ENCODE measurements at regions not wholly inside any gene's neighbourhood (a gene's known extent, or its start where the extent isn't known, plus 50 kb on each side); places are given as distances from the start of the nearest gene placed in this dataset.
A peak's percentile ranks its signal among the peaks of the same experiment; 100 is the strongest.

- no peak overlapping the region for H3K4me3 ChIP-seq (ENCODE audit: low read depth, low read length)
- DNase-seq (ENCODE audit: low read depth) = no peak
- no peak for TF ChIP-seq CTCF (conservative IDR thresholded peaks at IDR 0.05; ENCODE audit: low read depth, low read length)
Observed at GRCh38 chr7:46549892-46550639, 629.0 kb upstream of the IGFBP3 start.

- no peak for TF ChIP-seq CTCF (conservative IDR thresholded peaks at IDR 0.05; ENCODE audit: low read depth, low read length)
- H3K4me3 ChIP-seq (ENCODE audit: low read depth, low read length) = no peak overlapping the region
- no peak for DNase-seq (ENCODE audit: low read depth)
Observed at GRCh38 chr7:46549347-46549746, 628.3 kb upstream of the IGFBP3 start.

DNA sequence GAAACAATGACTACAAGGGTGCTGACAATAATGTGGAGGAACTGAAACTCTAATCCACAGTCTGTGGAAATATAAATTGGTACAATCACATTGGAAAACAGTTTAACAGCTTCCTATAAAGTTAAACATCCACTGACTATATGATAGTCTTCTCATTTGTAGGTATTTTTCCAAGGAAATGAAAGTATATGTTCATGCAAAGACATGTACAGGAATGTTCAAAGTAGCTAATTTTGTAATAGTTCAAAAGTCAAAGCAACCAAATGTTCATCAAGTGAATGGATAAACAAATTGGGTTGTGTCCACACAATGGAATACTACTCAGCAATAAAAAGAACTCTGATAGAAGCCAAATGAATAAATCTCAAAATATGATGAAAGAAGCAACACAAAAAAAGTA is 626.0 kb upstream of the IGFBP3 start:
- TF ChIP-seq CTCF (conservative IDR thresholded peaks at IDR 0.05; ENCODE audit: low read depth, low read length) = no peak
- no peak overlapping the region for H3K4me3 ChIP-seq (ENCODE audit: low read depth, low read length)
- no peak for DNase-seq (ENCODE audit: low read depth)

DNA sequence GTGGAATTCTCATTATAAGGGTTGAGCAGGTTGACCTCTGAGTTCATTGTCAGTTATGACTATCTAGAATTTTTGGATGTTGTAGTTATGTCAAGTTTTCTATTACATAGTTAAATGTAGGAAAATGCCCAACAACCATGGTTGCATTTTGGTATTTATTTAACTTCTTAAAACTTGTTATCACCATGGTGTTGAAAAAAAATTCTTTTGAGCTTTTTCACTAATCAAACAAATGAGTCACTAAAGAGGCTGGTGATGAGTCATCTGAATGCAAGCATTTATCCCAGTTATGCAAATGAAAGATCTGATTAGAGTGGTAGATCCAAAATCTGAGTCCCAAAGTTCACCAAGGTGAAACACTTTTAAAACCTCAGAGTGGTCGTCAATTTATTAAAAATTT is 624.7 kb upstream of the IGFBP3 start:
- peak; percentile 87 for DNase-seq (ENCODE audit: low read depth)
- H3K4me3 ChIP-seq (ENCODE audit: low read depth, low read length) = no peak overlapping the region
- no peak for TF ChIP-seq CTCF (conservative IDR thresholded peaks at IDR 0.05; ENCODE audit: low read depth, low read length)

GRCh38 chr7:46544396-46545008 is 623.4 kb upstream of the IGFBP3 start:
- H3K4me3 ChIP-seq (ENCODE audit: low read depth, low read length) = no peak overlapping the region
- no peak for TF ChIP-seq CTCF (conservative IDR thresholded peaks at IDR 0.05; ENCODE audit: low read depth, low read length)
- DNase-seq (ENCODE audit: low read depth) = peak; percentile 94

DNA sequence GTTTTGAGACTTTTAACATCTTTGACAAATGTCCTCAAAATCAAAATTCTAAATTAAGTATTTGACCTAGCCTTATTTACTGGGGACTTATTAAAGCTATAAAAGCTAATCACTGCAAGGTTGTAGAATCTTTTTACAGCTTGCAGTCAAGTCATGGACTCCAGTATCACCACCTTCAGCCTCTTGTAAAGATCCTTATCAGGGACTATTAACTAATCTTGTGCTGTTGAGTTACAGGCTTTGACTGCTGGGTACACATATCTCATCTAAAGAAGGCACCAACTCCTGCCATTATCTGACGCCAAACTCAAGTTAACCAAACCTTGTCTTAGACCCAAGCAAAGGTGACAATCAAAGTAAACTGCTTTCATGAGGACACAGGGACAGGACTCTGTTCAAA is 621.0 kb upstream of the IGFBP3 start:
- no peak for DNase-seq (ENCODE audit: low read depth)

More for the DNA sequence above, 621.0 kb upstream of the IGFBP3 start:
- TF ChIP-seq CTCF (conservative IDR thresholded peaks at IDR 0.05; ENCODE audit: low read depth, low read length) = no peak
- H3K4me3 ChIP-seq (ENCODE audit: low read depth, low read length) = no peak overlapping the region
